Neural cell (in vitro differentiated cells): ENCODE measurements at regions not wholly inside any gene's neighbourhood (a gene's known extent, or its start where the extent isn't known, plus 50 kb on each side); places are given as distances from the start of the nearest gene placed in this dataset.

Experiments used
- H2AFZ ChIP-seq: fragments of 200-600, 300-800 bp; sonication (generic), shearing (Covaris generic); 2 replicates; pipeline ENCODE4 v1.6.0; 2014; ENCODE audit warnings: low read depth, mild to moderate bottlenecking, antibody characterized with exemption, low read length, moderate library complexity
- H3F3A ChIP-seq: fragments of 200-600 bp; shearing (Covaris generic); 2 replicates; pipeline ENCODE4 v1.6.1; 2016; ENCODE audit warnings: mild to moderate bottlenecking, moderate library complexity, mixed read lengths, antibody characterized with exemption, low read length; ENCODE audit not compliant: insufficient read depth, poor library complexity, severe bottlenecking
- H3K27ac ChIP-seq: fragments of 200-600, 300-800 bp; sonication (generic), shearing (Covaris generic); 2 replicates; pipeline ENCODE4 v1.5.1; 2014; ENCODE audit warnings: mild to moderate bottlenecking, low read length, moderate library complexity
- H3K27me3 ChIP-seq: fragments of 300-800, 200-600 bp; sonication (generic), shearing (Covaris generic); 2 replicates; pipeline ENCODE4 v1.6.0; 2014; ENCODE audit warnings: mild to moderate bottlenecking, low read depth, low read length, moderate library complexity; ENCODE audit not compliant: insufficient read depth
- H3K36me3 ChIP-seq: fragments of 300-800, 200-600 bp; sonication (generic), shearing (Covaris generic); 2 replicates; pipeline ENCODE4 v1.5.1; 2014; ENCODE audit warnings: mild to moderate bottlenecking, antibody characterized with exemption, low read length, moderate library complexity; ENCODE audit not compliant: insufficient read depth
- H3K4me2 ChIP-seq: fragments of 300-800, 200-600 bp; sonication (generic), shearing (Covaris generic); 2 replicates; pipeline ENCODE4 v1.6.0; 2014; ENCODE audit warnings: mild to moderate bottlenecking, low read length
- H3K4me3 ChIP-seq: fragments of 300-800, 200-600 bp; sonication (generic), shearing (Covaris generic); 2 replicates; pipeline ENCODE4 v1.5.1; 2014; ENCODE audit warnings: mild to moderate bottlenecking, low read length, moderate library complexity
- H3K79me2 ChIP-seq: fragments of 200-600 bp; shearing (Covaris generic); replicated peaks from 2 replicates; pipeline ENCODE4 v1.6.0; 2014; ENCODE audit warnings: mild to moderate bottlenecking, low read length, moderate library complexity; ENCODE audit not compliant: insufficient read depth
- H3K9ac ChIP-seq: fragments of 300-800, 200-600 bp; sonication (generic), shearing (Covaris generic); 2 replicates; pipeline ENCODE4 v1.6.1; 2016; ENCODE audit warnings: mild to moderate bottlenecking, low read length, mixed read lengths
- H3K9me2 ChIP-seq: fragments of 200-600 bp; shearing (Covaris generic); 2 replicates; pipeline ENCODE4 v1.6.1; 2016; ENCODE audit warnings: mild to moderate bottlenecking, low read length, mixed read lengths; ENCODE audit not compliant: insufficient read depth
- H3K9me3 ChIP-seq: fragments of 200-600, 300-800 bp; sonication (generic), shearing (Covaris generic); 2 replicates; pipeline ENCODE4 v1.6.1; 2016; ENCODE audit warnings: mild to moderate bottlenecking, mixed run types, low read length, moderate library complexity, mixed read lengths
- H4K20me1 ChIP-seq: fragments of 200-600 bp; shearing (Covaris generic); 2 replicates; pipeline ENCODE4 v1.6.1; 2016; ENCODE audit warnings: mild to moderate bottlenecking, mixed run types; ENCODE audit not compliant: insufficient read depth
- EP300 ChIP-seq: fragments of 450-650 bp; conservative IDR thresholded peaks from 2 replicates; pipeline ENCODE4 v1.6.1; 2014; ENCODE audit warnings: antibody characterized with exemption, mild to moderate bottlenecking, moderate library complexity; ENCODE audit not compliant: poor library complexity, severe bottlenecking
- EZH2 ChIP-seq: fragments of 200-600, 300-800 bp; shearing (Covaris generic), sonication (generic); IDR thresholded peaks from 2 replicates; pipeline ENCODE4 v1.6.1; 2014; ENCODE audit warnings: antibody characterized with exemption, low read length, borderline replicate concordance, mild to moderate bottlenecking; ENCODE audit not compliant: insufficient read depth, poor library complexity, severe bottlenecking
- MXI1 ChIP-seq: fragments of 450-650 bp; conservative IDR thresholded peaks from 2 replicates; pipeline ENCODE4 v1.6.1; 2014; ENCODE audit warnings: antibody characterized with exemption, mild to moderate bottlenecking; ENCODE audit not compliant: poor library complexity, severe bottlenecking
- POLR2AphosphoS5 ChIP-seq: IDR thresholded peaks from 2 replicates; pipeline ENCODE4 v1.6.1; 2012
- RAD21 ChIP-seq: fragments of 450-650 bp; conservative IDR thresholded peaks from 2 replicates; pipeline ENCODE4 v1.6.1; 2014; ENCODE audit warnings: antibody characterized with exemption, mild to moderate bottlenecking, moderate library complexity
- SMC3 ChIP-seq: fragments of 450-650 bp; conservative IDR thresholded peaks from 2 replicates; pipeline ENCODE4 v1.6.1; 2014; ENCODE audit warnings: antibody characterized with exemption, mild to moderate bottlenecking, moderate library complexity; ENCODE audit not compliant: poor library complexity
- TAF1 ChIP-seq: IDR thresholded peaks from 2 replicates; pipeline ENCODE4 v1.6.1; 2012; ENCODE audit warnings: low read depth
- TF ChIP-seq, protein P1 (sequence below): fragments of 450-650 bp; IDR thresholded peaks from 2 replicates; pipeline ENCODE4 v1.5.1; 2014; ENCODE audit warnings: antibody characterized with exemption, mild to moderate bottlenecking, moderate library complexity; ENCODE audit not compliant: poor library complexity, severe bottlenecking
- TF ChIP-seq, protein P2 (sequence below): IDR thresholded peaks from 2 replicates; pipeline ENCODE4 v1.6.1; 2012; ENCODE audit warnings: borderline replicate concordance

DNA sequence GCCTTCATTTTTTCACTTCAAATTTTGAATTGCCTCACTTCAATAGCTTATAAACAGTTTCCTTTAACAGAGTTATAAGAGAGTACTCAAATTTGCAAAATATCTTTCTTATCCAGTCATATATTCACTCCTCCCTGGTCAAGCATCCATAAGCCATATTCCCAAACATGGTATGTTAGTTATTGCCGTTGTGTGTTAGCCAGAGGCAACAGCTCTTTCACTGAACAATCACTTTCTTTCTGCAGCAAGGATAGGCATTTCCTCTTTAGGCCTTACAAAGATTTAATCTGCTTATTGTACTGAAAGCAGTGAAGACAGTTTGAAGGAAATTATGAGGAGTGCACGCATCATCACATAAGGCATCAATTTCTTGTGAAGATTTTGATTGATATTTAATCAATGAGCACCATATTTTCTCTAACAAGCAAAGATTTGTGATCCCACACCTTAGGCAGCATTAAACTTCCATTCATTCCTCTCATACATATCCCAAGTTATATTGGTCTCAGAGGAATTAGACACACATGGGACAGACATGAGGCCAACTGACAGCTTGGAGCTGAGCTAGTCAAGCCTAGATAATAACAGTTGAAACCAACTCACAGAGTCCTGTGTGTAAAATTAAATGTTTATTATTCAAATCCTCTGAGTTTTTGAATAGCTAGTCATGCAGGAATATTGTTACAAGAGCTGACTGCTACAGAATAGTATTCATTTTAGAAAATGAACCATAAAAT lies 80.0 kb upstream of the EPHA6 start:
- Histone ChIP-seq H3F3A (no peaks in the 10 kb centered on the region), H3K27ac (no peak overlapping the region), H3K9ac (no peak overlapping the region), H3K27me3 (no peaks in the 10 kb centered on the region), H3K36me3 (no peaks in the 10 kb centered on the region), H3K4me2 (no peak overlapping the region), H2AFZ (no peak overlapping the region), H3K4me3 (no peak overlapping the region), H4K20me1 (no peaks in the 10 kb centered on the region), H3K9me3 (no peaks in the 10 kb centered on the region), H3K79me2 (no peaks in the 10 kb centered on the region), H3K9me2 (no peaks in the 10 kb centered on the region)
- TF ChIP-seq, protein P1, sequence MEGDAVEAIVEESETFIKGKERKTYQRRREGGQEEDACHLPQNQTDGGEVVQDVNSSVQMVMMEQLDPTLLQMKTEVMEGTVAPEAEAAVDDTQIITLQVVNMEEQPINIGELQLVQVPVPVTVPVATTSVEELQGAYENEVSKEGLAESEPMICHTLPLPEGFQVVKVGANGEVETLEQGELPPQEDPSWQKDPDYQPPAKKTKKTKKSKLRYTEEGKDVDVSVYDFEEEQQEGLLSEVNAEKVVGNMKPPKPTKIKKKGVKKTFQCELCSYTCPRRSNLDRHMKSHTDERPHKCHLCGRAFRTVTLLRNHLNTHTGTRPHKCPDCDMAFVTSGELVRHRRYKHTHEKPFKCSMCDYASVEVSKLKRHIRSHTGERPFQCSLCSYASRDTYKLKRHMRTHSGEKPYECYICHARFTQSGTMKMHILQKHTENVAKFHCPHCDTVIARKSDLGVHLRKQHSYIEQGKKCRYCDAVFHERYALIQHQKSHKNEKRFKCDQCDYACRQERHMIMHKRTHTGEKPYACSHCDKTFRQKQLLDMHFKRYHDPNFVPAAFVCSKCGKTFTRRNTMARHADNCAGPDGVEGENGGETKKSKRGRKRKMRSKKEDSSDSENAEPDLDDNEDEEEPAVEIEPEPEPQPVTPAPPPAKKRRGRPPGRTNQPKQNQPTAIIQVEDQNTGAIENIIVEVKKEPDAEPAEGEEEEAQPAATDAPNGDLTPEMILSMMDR = no peak
- TF ChIP-seq EP300 (no peak), TAF1 (no peak), RAD21 (no peak), EZH2 (no peak), POLR2AphosphoS5 (no peak), MXI1 (no peak), SMC3 (no peak)
- TF ChIP-seq, protein P2, sequence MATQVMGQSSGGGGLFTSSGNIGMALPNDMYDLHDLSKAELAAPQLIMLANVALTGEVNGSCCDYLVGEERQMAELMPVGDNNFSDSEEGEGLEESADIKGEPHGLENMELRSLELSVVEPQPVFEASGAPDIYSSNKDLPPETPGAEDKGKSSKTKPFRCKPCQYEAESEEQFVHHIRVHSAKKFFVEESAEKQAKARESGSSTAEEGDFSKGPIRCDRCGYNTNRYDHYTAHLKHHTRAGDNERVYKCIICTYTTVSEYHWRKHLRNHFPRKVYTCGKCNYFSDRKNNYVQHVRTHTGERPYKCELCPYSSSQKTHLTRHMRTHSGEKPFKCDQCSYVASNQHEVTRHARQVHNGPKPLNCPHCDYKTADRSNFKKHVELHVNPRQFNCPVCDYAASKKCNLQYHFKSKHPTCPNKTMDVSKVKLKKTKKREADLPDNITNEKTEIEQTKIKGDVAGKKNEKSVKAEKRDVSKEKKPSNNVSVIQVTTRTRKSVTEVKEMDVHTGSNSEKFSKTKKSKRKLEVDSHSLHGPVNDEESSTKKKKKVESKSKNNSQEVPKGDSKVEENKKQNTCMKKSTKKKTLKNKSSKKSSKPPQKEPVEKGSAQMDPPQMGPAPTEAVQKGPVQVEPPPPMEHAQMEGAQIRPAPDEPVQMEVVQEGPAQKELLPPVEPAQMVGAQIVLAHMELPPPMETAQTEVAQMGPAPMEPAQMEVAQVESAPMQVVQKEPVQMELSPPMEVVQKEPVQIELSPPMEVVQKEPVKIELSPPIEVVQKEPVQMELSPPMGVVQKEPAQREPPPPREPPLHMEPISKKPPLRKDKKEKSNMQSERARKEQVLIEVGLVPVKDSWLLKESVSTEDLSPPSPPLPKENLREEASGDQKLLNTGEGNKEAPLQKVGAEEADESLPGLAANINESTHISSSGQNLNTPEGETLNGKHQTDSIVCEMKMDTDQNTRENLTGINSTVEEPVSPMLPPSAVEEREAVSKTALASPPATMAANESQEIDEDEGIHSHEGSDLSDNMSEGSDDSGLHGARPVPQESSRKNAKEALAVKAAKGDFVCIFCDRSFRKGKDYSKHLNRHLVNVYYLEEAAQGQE = no peak

DNA sequence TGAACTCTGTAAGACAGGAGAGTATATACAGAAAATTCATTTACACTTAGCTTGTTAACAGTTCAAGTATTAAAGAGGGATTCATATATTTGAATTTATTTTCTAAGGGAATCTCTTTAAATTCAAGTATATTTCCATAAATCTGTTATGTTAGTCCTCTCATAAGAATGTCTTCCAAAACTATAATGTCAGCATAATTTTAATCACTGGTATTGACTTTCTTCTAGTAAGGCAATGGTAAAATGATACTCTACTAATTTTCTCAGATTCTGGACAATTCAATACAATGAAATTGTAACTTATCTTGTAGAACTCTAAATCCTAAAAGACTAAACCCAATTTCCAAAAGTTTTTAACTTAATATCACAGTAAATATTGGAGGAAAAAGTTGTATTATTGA lies 66.3 kb upstream of the EPHA6 start:
- Histone ChIP-seq H3K9me2 (no peaks in the 10 kb centered on the region), H3K9me3 (no peaks in the 10 kb centered on the region), H3K27me3 (no peaks in the 10 kb centered on the region), H3K9ac (no peak overlapping the region), H3K27ac (no peak overlapping the region), H3K4me3 (no peak overlapping the region), H3K36me3 (no peaks in the 10 kb centered on the region), H3K4me2 (no peak overlapping the region), H4K20me1 (no peaks in the 10 kb centered on the region), H3K79me2 (no peaks in the 10 kb centered on the region), H3F3A (no peaks in the 10 kb centered on the region), H2AFZ (no peak overlapping the region)
- no peak for TF ChIP-seq EZH2
- TF ChIP-seq TAF1 = no peak
- TF ChIP-seq RAD21 = no peak
- TF ChIP-seq, protein P1 = no peak
- no peak for TF ChIP-seq EP300
- no peak for TF ChIP-seq POLR2AphosphoS5
- TF ChIP-seq, protein P2 = no peak
- no peak for TF ChIP-seq SMC3
- no peak for TF ChIP-seq MXI1
